ENCODE measurements at regions not wholly inside any gene's neighbourhood (a gene's known extent, or its start where the extent isn't known, plus 50 kb on each side); places are given as distances from the start of the nearest gene placed in this dataset.

- Histone ChIP-seq H4K20me1 (ENCODE audit: low read depth) (no peaks in the 10 kb centered on the region), H3K4me3 (no peak overlapping the region), H3K36me3 (no peaks in the 10 kb centered on the region), H3F3A (ENCODE audit: low read depth) (no peaks in the 10 kb centered on the region), H3K4me2 (no peak overlapping the region), H2AFZ (replicated peaks) (no peak overlapping the region), H3K27ac (no peak overlapping the region), H3K79me2 (ENCODE audit: low read depth) (no peaks in the 10 kb centered on the region), H3K27me3 (no peaks in the 10 kb centered on the region), H3K4me1 (no peaks in the 10 kb centered on the region), H3K9me3 (ENCODE audit: low read depth) (no peaks in the 10 kb centered on the region), H3K9ac (no peak overlapping the region)
- Mint-ChIP-seq H3K9me3 (no peaks in the 10 kb centered on the region), H3K36me3 (no peaks in the 10 kb centered on the region), H3K27me3 (ENCODE audit: insufficient read depth, low read depth) (peaks cover 2% of the 10 kb centered on the region), H3K27ac (no peak overlapping the region), H3K4me3 (no peak overlapping the region), H3K4me1 (no peaks in the 10 kb centered on the region)
- TF ChIP-seq EZH2phosphoT487 (IDR thresholded peaks at IDR 0.05) (no peak), CTCF (IDR thresholded peaks at IDR 0.05) (no peak), EZH2 (IDR thresholded peaks at IDR 0.05) (no peak)
- DNase-seq (ENCODE audit: low spot score), result no peak
These were observed 256.1 kb upstream of the ITM2A start for GRCh38 chrX:79623098-79623762.

- no peaks in the 10 kb centered on the region for H3K4me1 ChIP-seq
- Mint-ChIP-seq H3K9me3 (no peaks in the 10 kb centered on the region), H3K36me3 (no peaks in the 10 kb centered on the region), H3K27me3 (ENCODE audit: insufficient read depth, low read depth) (no peaks in the 10 kb centered on the region), H3K27ac (no peak overlapping the region), H3K4me3 (no peak overlapping the region), H3K4me1 (no peaks in the 10 kb centered on the region)
- no peak for DNase-seq (ENCODE audit: low spot score)
- H3K9ac ChIP-seq, result no peak overlapping the region
- H3F3A ChIP-seq (ENCODE audit: low read depth), result no peaks in the 10 kb centered on the region
- no peak overlapping the region for H2AFZ ChIP-seq (replicated peaks)
- TF ChIP-seq EZH2phosphoT487 (IDR thresholded peaks at IDR 0.05) (no peak), CTCF (IDR thresholded peaks at IDR 0.05) (no peak), EZH2 (IDR thresholded peaks at IDR 0.05) (no peak)
- no peaks in the 10 kb centered on the region for H3K36me3 ChIP-seq
- no peak overlapping the region for H3K27ac ChIP-seq
- H4K20me1 ChIP-seq (ENCODE audit: low read depth), result no peaks in the 10 kb centered on the region
- H3K4me2 ChIP-seq, result no peak overlapping the region
- peaks cover 10% of the 10 kb centered on the region for H3K9me3 ChIP-seq (ENCODE audit: low read depth)
- no peaks in the 10 kb centered on the region for H3K79me2 ChIP-seq (ENCODE audit: low read depth)
- H3K4me3 ChIP-seq, result no peak overlapping the region
- no peaks in the 10 kb centered on the region for H3K27me3 ChIP-seq
These were observed 251.1 kb upstream of the ITM2A start for GRCh38 chrX:79618280-79618679.

- H3F3A ChIP-seq (ENCODE audit: low read depth), result no peaks in the 10 kb centered on the region
- H3K27me3 Mint-ChIP-seq (ENCODE audit: insufficient read depth, low read depth), result no peaks in the 10 kb centered on the region
- TF ChIP-seq CTCF (IDR thresholded peaks at IDR 0.05) (no peak), EZH2phosphoT487 (IDR thresholded peaks at IDR 0.05) (no peak), EZH2 (IDR thresholded peaks at IDR 0.05) (no peak)
- H3K36me3 ChIP-seq, result no peaks in the 10 kb centered on the region
- H3K4me2 ChIP-seq, result no peak overlapping the region
- H3K9me3 Mint-ChIP-seq, result no peaks in the 10 kb centered on the region
- H2AFZ ChIP-seq (replicated peaks), result no peak overlapping the region
- peaks cover 5% of the 10 kb centered on the region for H3K9me3 ChIP-seq (ENCODE audit: low read depth)
- no peaks in the 10 kb centered on the region for H3K27me3 ChIP-seq
- DNase-seq (ENCODE audit: low spot score), result no peak
- H3K4me1 Mint-ChIP-seq, result no peaks in the 10 kb centered on the region
- no peaks in the 10 kb centered on the region for H3K79me2 ChIP-seq (ENCODE audit: low read depth)
- no peak overlapping the region for H3K4me3 Mint-ChIP-seq
- H4K20me1 ChIP-seq (ENCODE audit: low read depth), result no peaks in the 10 kb centered on the region
- H3K27ac Mint-ChIP-seq, result no peak overlapping the region
- peaks cover 6% of the 10 kb centered on the region for H3K4me1 ChIP-seq
- no peak overlapping the region for H3K4me3 ChIP-seq
- no peaks in the 10 kb centered on the region for H3K36me3 Mint-ChIP-seq
- no peak overlapping the region for H3K27ac ChIP-seq
- H3K9ac ChIP-seq, result no peak overlapping the region
These were observed 237.2 kb upstream of the ITM2A start for GRCh38 chrX:79604364-79604763.
